GM12875 (cell line): ENCODE measurements at regions not wholly inside any gene's neighbourhood (a gene's known extent, or its start where the extent isn't known, plus 50 kb on each side); places are given as distances from the start of the nearest gene placed in this dataset.

Experiments
- H3K4me3 ChIP-seq: one replicate; pipeline ENCODE4 v1.5.1; 2011; ENCODE audit warnings: low read depth, low read length, control low read depth
- TF ChIP-seq, protein P1 (sequence below): IDR thresholded peaks from 2 replicates; pipeline ENCODE4 v1.5.1; 2011; ENCODE audit warnings: low read depth, mild to moderate bottlenecking, control low read depth, inconsistent platforms, low read length, moderate library complexity, borderline replicate concordance; ENCODE audit not compliant: insufficient read depth

DNA sequence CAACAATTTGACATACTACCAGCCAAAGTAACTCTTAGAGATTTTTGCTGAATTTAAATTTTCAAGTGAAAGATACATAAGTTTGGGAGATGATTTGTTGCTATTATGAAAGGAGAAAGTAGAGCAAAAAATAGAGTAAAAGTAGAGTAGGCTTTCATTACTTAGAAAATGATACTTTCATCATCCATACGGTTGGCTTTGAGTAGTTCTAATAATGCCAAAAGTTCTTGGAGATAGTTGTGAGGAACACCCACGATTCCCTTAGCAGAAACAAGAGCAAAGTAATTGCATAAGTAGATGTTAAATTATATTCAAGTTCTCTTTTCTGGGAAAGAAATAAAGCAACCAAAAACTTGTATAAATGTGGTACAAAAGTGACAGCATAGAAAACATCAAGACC lies 95.0 kb upstream of the VAV3 start:
- no peak overlapping the region for H3K4me3 ChIP-seq
- TF ChIP-seq, protein P1, sequence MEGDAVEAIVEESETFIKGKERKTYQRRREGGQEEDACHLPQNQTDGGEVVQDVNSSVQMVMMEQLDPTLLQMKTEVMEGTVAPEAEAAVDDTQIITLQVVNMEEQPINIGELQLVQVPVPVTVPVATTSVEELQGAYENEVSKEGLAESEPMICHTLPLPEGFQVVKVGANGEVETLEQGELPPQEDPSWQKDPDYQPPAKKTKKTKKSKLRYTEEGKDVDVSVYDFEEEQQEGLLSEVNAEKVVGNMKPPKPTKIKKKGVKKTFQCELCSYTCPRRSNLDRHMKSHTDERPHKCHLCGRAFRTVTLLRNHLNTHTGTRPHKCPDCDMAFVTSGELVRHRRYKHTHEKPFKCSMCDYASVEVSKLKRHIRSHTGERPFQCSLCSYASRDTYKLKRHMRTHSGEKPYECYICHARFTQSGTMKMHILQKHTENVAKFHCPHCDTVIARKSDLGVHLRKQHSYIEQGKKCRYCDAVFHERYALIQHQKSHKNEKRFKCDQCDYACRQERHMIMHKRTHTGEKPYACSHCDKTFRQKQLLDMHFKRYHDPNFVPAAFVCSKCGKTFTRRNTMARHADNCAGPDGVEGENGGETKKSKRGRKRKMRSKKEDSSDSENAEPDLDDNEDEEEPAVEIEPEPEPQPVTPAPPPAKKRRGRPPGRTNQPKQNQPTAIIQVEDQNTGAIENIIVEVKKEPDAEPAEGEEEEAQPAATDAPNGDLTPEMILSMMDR, result no peak

DNA sequence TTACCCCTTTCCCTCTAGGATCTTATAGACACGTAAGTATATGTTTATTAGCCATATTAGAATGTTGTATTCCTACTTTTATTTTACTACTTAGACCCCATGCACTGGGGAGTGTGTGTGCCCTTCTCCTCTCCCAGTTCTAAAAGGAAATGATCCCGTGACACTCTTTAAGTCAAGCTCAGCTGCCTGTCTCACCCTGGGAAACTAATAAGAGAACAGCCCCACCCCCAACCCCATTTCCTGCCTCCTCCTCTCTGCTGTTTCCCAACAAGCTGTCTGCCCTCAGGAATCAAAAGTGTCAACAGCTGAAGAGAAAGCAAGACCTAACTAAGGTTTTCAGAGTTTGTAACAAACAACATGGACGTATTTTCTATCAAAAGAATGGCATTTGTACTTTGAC lies 92.6 kb upstream of the VAV3 start:
- H3K4me3 ChIP-seq, result no peak overlapping the region
- TF ChIP-seq, protein P1, result no peak

DNA sequence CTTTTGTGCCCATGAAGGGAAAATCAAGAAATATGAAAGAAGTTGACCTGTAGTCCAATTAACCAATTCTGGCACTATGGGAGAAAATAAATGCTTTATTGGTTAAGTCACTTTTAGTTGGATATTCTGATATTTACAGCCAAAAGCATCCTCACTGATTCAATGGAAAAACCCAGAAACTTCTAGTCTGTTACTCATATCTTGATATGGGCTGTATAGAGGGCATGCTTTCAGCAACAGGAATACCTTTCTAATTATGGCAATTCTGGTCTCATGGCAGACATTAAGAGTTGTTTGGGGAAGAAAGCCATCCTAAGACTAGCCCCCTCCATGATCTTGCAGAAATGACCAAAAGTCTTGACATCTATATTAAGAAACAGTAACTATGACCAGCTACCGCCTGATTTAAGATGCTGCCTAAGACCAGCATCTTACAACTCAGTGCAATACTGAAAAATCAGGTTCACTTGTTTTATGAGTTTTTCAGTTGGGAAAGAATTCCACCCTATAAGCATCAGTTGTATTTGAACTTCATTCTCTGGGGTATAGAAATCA lies 91.5 kb upstream of the VAV3 start:
- TF ChIP-seq, protein P1, result no peak
- H3K4me3 ChIP-seq, result no peak overlapping the region

DNA sequence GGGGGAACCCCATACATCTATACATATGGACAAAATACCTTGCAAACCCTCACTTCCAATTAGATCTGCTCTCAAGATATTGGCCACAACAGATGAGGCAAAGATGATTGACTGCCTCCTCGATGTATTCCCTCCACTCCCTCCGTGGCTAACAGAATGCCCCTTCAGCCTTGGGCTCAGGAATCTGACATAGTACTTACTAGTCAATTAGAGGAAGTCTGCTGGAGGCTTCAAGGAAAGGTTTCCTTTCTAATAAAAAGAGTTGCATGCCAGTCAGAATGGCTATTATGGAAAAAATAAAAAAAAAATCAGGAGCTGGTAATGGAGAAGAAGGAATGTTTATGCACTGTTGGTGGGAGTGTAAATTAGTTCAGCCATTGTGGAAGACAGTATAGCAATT lies 90.4 kb upstream of the VAV3 start:
- TF ChIP-seq, protein P1, result no peak
- no peak overlapping the region for H3K4me3 ChIP-seq

DNA sequence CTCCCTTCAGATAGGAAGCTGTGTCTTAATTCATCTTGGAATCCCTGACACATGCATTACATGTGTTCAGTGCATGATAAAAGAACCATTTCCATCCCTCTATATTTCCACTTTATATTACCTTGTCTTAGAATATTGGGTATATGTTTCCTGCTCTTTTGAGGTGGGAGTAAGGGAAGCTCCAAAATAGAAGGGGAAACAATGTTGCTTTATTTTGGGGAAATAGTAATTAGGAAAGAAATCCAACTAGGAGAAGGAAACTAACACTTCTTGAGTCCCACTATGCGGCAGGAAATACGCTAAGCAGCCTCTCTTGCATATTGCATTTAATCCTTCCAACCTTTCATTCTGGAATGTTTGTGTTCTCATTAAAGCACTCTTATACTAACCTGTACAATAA lies 89.4 kb upstream of the VAV3 start:
- TF ChIP-seq, protein P1, result no peak
- H3K4me3 ChIP-seq, result no peak overlapping the region

DNA sequence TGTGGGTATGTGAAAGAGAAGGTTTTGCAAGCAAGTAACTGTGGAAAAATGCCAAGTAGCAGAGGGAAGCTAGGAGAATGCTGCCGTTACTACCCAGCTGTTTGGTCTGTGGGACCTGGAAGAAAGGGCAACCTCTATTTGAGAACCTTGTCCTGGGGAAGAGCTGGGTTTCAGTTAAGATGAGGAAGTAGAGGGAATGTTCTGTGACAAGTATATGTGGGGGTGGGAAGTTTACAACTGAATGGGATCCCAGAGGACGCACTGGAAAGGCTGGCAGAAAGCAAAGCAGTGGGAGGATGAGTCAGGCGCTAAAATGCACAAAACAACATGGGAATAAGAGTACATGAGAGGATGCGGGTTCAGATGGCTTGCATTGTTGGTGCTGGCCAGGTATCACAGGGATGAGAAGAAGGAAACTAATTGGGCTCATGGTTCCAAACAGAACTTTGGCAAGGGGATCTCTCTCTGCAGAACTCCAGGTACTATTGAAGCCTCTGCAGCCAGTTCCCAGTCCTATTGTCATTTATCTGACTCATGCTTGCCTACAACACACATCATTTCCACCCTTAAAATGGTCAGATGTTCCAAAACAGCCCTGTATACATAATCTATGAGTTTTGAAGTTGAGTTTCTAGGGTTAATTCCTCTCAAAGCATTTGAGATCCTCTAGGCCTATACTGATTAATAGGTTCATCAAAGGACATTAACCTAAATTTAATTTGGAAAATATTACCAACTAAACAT lies 88.5 kb upstream of the VAV3 start:
- no peak overlapping the region for H3K4me3 ChIP-seq
- TF ChIP-seq, protein P1, result no peak
